ENCODE measurements at regions not wholly inside any gene's neighbourhood (a gene's known extent, or its start where the extent isn't known, plus 50 kb on each side); places are given as distances from the start of the nearest gene placed in this dataset.
"Not testable (repeated sequence)": the region's sequence is repeated elsewhere in the genome, so short reads cannot be mapped to it uniquely, and the experiment has no call there.

GRCh38 chr6:119461187-119461586 is 111.6 kb upstream of the MAN1A1 start:
- DNase-seq, result no peak

DNA sequence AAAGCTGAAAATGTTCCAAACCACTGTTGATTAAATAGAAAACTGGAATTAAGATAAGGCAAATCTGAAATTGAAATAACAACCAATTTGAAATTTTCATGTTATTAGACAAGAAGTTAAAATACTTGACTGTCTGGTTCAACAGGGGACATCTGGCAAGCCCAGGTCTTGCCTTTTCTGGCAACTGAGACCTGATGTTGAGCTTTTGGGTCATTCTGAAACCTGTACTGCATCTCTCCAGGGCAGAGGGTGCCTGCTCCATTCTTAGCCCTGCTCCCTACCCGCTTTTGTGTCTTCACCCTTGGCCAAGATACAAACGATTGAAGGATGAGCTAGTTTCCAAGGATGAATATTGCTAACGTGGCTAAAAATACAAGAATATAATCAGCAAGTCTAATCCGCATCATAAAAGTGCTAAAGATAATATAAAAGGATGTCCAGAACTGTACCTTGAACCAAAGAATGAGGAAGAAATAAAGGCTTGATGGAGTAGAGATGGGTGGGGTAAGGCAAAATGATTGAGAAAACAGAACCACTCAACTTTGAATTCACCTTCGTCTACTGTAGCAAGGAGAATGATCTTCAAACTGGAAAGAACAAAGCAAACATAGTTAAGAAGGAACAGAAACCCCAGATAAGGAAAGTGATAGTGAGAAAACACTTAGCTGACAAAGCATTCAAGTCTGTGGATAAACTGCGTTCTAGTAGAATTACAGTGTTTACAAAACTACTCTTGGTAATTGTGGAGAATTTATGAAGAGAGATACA is 109.8 kb upstream of the MAN1A1 start:
- DNase-seq, result no peak

GRCh38 chr6:119454714-119455113 is 105.2 kb upstream of the MAN1A1 start:
- DNase-seq, result no peak

GRCh38 chr6:119453242-119454200 is 104.0 kb upstream of the MAN1A1 start:
- DNase-seq, result no peak

- no peak for DNase-seq
Measured at GRCh38 chr6:119449331-119450156, 100.0 kb upstream of the MAN1A1 start.

DNA sequence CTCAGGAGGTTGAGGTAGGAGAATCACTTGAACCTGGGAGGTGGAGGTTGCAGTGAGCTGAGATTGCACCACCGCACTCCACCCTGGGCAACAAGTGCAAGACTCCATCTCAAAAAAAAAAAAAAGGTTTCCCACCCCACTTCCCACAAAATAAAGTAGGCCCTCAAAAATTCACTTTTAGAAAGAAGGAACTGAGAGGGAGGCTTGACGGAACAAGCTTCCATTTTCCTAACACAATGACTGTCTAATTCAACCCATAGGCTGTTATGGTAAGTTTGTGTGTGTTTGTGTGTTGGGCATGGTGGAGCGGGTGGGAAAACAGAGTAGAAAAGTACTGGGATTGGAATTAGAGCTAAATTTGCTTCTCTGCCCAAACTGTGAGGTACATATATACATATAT is 98.4 kb upstream of the MAN1A1 start:
- no peak for DNase-seq

DNA sequence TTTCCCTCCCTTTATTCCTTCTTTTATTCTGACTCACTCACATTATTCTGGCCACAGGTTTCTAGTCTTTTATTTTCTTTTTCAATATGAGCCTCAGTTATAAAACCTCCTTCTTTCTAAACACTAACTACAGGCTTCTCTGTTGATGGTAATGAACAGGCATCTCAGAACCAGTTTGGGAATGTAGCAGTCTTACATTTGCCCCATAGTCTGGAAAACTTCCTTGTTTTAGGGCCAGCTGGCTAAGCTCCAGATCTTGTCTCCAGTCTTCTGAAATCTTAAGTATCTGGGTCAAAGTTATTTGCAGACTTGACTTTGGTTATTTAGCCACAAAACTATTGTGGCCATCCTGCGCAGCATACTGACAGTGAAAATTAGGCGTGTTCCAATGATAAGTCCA is 97.0 kb upstream of the MAN1A1 start:
- DNase-seq, result no peak

GRCh38 chr6:119446115-119446554 is 96.6 kb upstream of the MAN1A1 start:
- no peak for DNase-seq

GRCh38 chr6:119445666-119446065 is 96.1 kb upstream of the MAN1A1 start:
- no peak for DNase-seq

DNA sequence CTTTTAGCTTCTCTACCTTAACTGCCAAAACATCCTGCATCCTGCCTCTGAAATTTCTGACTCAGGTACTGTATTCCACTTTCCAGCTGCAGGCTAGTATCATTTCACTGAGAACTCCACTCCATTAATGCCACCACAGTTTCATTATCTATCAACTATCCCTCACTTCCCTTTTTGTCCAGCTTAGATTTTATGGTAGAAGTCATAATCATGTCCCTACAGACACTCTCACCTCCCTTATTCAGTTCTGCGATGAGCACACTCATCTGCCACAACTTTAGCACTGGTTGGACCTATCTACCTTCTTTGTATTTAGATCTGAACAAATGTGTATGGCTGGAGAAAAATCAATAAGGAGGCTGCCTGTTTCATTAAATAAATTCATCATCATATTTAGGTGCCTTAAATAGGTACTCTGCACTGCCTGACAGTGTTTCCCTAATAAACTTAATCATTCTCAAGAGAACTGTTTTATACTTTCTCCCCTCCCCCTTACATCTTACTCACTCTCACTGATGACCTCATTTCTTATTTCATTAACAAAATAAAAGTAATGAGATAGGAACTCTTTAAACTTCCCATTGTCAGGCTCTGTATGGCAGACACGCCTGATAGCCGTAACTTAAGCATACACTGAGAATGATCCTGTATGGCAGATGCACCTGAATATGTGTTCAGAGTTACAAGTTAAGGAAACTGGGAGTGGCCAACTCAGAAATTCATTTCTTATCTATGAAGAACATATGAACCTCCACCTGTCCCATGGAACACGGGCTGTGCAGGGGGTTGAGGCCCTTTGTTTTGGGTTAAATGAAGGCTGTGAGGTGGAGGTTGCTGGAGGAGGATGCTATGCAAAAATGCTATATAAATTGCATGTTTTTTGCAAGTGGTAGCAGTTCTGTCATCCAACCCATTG is 95.3 kb upstream of the MAN1A1 start:
- DNase-seq, result no peak

- DNase-seq, result no peak
Measured at GRCh38 chr6:119443993-119444641, 94.6 kb upstream of the MAN1A1 start.

GRCh38 chr6:119442776-119443184 is 93.2 kb upstream of the MAN1A1 start:
- no peak for DNase-seq

DNA sequence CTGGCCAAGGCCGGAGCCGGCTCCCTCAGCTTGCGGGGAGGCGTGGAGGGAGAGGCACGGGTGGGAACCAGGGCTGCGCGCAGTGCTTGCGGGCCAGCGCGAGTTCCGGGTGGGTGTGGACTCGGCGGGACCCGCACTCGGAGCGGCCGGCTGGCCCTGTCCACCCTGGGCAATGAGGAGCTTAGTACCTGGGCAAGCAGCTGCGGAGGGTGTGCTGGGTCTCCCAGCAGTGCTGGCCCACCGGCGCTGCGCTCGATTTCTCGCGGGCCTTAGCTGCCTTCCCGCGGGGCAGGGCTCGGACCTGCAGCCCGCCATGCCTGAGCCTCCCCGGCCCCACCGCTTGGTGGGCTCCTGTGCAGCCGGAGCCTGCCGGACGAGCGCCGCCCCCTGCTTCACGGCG is 91.4 kb upstream of the MAN1A1 start:
- no peak for DNase-seq

DNA sequence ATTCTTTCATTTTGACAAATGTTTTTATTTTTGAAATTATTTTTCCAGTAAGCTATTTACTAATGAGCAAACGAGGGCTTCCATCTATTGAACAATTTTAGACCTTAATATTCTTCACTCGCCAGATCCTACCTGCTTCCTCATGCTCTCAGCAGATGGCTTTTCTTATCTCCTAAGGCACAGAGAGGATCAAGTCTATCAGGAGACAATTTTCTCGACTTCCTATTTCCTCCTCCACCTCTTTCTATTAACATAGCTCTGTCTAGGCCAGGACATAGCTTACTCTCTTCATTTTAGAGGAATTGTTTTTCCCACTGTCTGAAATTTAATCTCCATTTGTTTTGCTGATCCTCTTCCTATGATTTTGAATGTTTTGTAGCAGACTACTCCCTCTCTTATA is 87.0 kb upstream of the MAN1A1 start:
- no peak for DNase-seq

DNA sequence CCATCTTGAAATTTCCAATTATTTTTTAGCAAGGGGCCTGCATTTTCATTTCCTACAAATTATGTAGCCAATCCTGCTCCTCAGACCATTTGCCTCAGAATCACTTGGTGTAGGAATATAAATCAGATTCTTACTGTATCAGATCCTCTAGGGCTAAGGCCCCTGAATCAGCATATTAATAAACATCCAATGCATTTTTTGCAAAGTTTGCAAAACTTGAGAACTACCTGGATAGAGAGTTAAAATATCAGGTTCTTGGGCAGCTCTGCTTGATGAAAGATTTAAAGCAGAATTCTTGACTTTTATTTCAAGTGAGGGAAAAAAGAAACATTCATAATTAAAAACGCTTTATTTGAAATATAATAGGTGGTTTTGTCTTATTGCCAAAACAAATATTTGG is 82.2 kb upstream of the MAN1A1 start:
- DNase-seq, result no peak

DNA sequence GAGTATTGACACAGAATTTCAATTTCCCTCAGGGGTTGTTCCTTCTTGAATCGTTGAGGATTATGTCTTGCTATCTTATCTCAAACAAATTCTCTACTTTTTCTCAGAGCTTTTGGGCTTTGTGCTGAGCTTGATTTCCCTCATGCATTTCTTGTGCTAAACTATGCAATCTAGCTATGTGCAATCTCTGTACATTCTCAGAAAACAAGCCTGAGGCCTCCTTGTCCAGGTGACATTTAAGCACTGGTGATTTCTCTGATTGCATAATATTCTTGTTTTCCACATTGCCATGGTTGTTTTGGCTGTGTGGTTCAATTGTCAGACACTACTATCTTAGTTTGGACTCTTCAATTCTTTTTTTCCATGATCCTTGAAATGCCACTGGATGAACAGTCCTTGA is 81.2 kb upstream of the MAN1A1 start:
- no peak for DNase-seq

- no peak for DNase-seq
Measured at GRCh38 chr6:119428633-119429032, 79.1 kb upstream of the MAN1A1 start.

GRCh38 chr6:119426619-119427018 is 77.1 kb upstream of the MAN1A1 start:
- no peak for DNase-seq

GRCh38 chr6:119423996-119424395 is 74.4 kb upstream of the MAN1A1 start:
- DNase-seq, result no peak

DNA sequence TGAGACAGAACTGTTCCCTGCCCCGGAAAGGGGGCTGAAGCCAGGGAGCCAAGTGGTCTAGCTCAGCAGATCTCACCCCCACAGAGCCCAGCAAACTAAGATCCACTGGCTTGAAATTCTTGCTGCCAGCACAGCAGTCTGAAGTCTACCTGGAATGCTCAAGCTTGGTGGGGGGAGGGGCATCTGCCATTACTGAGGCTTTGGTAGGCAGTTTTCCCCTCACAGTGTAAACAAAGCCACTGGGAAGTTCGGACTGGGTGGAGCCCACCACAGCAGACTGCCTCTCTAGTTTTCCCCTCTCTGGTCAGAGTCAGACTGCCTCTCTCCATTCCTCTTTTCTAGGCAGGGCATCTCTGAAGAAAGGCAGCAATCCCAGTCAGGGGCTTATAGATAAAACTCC is 68.5 kb upstream of the MAN1A1 start:
- not testable (repeated sequence) for DNase-seq

DNA sequence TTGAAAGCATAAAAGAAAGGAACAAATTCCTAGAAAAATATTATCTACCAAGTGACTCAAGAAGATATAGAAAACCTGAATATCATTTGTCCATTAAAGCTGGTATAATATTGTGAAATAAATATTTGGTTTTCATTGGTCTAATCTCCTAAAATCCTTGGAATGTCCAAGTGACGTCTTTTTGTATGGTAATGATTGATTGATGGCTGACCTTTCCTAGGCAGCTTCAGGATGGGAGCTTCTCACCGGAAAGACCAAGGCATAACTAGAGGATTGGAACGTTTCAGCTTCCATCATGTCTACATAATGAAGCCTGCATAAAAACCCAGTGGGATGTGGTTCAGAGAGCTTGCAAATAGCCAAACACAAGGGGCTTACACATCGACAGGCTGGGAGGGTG is 57.6 kb upstream of the MAN1A1 start:
- DNase-seq, result no peak

Measured in GOT3 (cell line).